Lower lobe of right lung (tissue), 2 donors: ENCODE measurements at regions not wholly inside any gene's neighbourhood (a gene's known extent, or its start where the extent isn't known, plus 50 kb on each side); places are given as distances from the start of the nearest gene placed in this dataset.

Experiments used
- ATAC-seq, 2 donors: fragments of 200-7000 bp; cut with Tn5 transposase; one replicate each; pipeline ENCODE4 v1.9.1; 2020 to 2022; ENCODE audit warnings: mild to moderate bottlenecking in 2 of 2, moderate library complexity in 2 of 2
- DNase-seq: peaks from one replicate; pipeline ENCODE4 v3.0.0-alpha.2; 2020
- H3K27ac ChIP-seq: fragments of 200-600 bp; one replicate; pipeline ENCODE4 v1.8.0; 2022
- H3K27me3 ChIP-seq: fragments of 200-600 bp; one replicate; pipeline ENCODE4 v1.8.0; 2022; ENCODE audit warnings: low read depth
- H3K36me3 ChIP-seq: fragments of 200-600 bp; one replicate; pipeline ENCODE4 v1.8.0; 2022; ENCODE audit warnings: mild to moderate bottlenecking
- H3K4me1 ChIP-seq: fragments of 200-600 bp; one replicate; pipeline ENCODE4 v1.8.0; 2022
- H3K4me3 ChIP-seq: fragments of 200-600 bp; one replicate; pipeline ENCODE4 v1.8.0; 2022; ENCODE audit warnings: mild to moderate bottlenecking
- H3K9me3 ChIP-seq: fragments of 200-600 bp; one replicate; pipeline ENCODE4 v1.8.0; 2022
- intact Hi-C: fragments of 100-400 bp; cut with DNase I; formaldehyde crosslinking; loops from one replicate; pipeline ENCODE4 v1.11.0; 2022
- TF ChIP-seq, protein P1 (sequence below): fragments of 200-600 bp; IDR thresholded peaks from one replicate; pipeline ENCODE4 v1.8.0; 2022; ENCODE audit warnings: antibody characterized with exemption, mild to moderate bottlenecking
- donor health status: DM: no; HTN: yes; CAD: no; lungs with severe emphysema.

DNA sequence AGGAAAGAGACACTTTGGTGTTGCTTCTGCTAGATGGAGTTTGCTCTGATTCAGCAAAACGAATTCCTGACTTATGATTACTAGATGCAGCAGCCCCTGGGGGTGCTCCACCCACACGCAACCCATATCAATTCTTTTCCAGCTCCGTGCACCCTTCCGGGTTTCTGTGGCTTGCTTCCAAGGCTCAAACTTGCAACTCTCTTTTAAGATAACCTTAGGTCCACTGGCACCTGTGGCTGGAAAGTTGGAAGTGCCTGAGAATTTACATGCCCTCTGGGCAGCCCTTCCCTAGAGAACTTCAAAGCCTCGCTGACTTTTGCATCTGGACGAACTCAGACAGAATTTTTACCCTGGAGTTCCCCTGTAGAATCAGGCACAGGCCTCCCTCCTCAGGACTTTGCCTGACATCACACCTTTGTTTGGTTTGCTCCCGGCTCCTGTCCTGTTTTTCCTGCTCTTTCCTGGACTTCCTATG, 224.9 kb downstream of the SNX18 start:
- ATAC-seq (peak in 1 of 2 donors; percentile 34), DNase-seq (no peak)
- H3K27me3 ChIP-seq = no peaks in the 10 kb centered on the region
- no peaks in the 10 kb centered on the region for H3K36me3 ChIP-seq
- TF ChIP-seq, protein P1, sequence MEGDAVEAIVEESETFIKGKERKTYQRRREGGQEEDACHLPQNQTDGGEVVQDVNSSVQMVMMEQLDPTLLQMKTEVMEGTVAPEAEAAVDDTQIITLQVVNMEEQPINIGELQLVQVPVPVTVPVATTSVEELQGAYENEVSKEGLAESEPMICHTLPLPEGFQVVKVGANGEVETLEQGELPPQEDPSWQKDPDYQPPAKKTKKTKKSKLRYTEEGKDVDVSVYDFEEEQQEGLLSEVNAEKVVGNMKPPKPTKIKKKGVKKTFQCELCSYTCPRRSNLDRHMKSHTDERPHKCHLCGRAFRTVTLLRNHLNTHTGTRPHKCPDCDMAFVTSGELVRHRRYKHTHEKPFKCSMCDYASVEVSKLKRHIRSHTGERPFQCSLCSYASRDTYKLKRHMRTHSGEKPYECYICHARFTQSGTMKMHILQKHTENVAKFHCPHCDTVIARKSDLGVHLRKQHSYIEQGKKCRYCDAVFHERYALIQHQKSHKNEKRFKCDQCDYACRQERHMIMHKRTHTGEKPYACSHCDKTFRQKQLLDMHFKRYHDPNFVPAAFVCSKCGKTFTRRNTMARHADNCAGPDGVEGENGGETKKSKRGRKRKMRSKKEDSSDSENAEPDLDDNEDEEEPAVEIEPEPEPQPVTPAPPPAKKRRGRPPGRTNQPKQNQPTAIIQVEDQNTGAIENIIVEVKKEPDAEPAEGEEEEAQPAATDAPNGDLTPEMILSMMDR = no peak
- intact Hi-C loops = no loop called here
- H3K27ac ChIP-seq = no peak overlapping the region
- no peak overlapping the region for H3K4me3 ChIP-seq
- H3K4me1 ChIP-seq = peaks cover 40% of the 10 kb centered on the region
- no peaks in the 10 kb centered on the region for H3K9me3 ChIP-seq

DNA sequence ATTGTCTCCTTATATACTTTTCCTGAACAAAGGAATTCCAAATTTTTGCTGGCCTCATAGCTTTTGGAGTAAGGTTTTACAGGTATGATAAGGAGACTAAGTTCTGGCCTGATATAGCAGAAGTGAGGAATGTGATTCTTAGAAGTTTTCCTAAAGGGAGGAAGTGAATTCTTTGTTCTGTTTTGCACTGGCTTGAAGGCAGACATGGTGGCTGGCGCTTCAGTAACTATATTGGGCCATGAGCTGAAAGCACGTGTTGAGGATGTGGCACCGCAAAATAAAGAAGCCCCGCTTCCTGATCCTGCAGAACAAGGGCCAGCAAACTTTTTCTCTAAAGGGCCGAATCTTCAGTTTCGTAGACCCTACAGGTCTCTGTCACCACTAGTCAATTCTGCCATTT, 224.2 kb downstream of the SNX18 start:
- ATAC-seq (no peak), DNase-seq (no peak)
- Histone ChIP-seq H3K9me3 (no peaks in the 10 kb centered on the region), H3K4me1 (peaks cover 40% of the 10 kb centered on the region), H3K4me3 (no peak overlapping the region), H3K36me3 (no peaks in the 10 kb centered on the region), H3K27ac (no peak overlapping the region), H3K27me3 (no peaks in the 10 kb centered on the region)
- intact Hi-C loops = no loop called here
- TF ChIP-seq, protein P1 = no peak

DNA sequence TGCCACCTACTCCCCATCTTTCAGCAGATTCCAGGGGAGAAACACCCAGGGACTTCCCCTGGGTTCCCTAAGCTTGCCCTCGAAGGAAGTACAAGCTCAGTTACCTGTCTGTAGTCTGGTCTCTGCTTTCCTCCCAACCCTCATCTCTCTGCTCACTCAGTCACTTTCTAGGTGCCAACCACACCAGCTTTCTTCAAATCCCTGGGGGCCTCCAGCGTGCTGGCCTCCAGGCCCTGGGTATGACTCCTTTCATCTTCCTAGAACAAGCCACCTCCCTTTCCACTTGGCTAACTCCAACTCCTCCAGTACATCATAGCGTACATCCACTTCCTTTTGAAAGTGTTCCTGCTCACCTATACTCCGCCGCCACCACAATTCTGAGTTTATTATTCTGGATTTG, 222.6 kb downstream of the SNX18 start:
- no peaks in the 10 kb centered on the region for H3K36me3 ChIP-seq
- H3K4me1 ChIP-seq = peaks cover 39% of the 10 kb centered on the region
- H3K4me3 ChIP-seq = no peak overlapping the region
- no peak for DNase-seq
- no peaks in the 10 kb centered on the region for H3K9me3 ChIP-seq
- intact Hi-C loops = no loop called here
- no peak for ATAC-seq
- TF ChIP-seq, protein P1 = no peak
- H3K27me3 ChIP-seq = no peaks in the 10 kb centered on the region
- H3K27ac ChIP-seq = no peak overlapping the region

DNA sequence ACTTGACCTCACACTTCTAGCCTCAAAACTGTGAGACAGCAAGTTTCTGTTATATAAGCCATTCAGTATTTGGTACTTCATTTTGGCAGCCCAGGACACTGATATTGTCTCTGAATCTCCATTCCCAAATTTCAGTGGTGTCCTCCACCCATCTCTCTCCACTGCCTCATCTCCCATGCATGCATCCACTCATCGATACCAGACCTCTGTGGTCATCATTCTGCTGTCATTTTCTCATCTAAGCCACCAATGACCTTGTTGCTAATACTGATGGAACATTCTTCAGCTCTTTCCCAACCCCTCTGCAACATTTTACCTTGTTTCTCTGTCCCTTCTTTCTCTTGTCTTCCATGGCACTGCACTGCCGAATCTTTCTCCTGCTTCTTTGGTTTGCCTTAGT, 221.8 kb downstream of the SNX18 start:
- no peak for ATAC-seq
- H3K36me3 ChIP-seq = no peaks in the 10 kb centered on the region
- no peaks in the 10 kb centered on the region for H3K27me3 ChIP-seq
- no peak overlapping the region for H3K27ac ChIP-seq
- H3K4me1 ChIP-seq = peaks cover 31% of the 10 kb centered on the region
- H3K9me3 ChIP-seq = no peaks in the 10 kb centered on the region
- intact Hi-C loops = no loop called here
- TF ChIP-seq, protein P1 = no peak
- no peak for DNase-seq
- H3K4me3 ChIP-seq = no peak overlapping the region

DNA sequence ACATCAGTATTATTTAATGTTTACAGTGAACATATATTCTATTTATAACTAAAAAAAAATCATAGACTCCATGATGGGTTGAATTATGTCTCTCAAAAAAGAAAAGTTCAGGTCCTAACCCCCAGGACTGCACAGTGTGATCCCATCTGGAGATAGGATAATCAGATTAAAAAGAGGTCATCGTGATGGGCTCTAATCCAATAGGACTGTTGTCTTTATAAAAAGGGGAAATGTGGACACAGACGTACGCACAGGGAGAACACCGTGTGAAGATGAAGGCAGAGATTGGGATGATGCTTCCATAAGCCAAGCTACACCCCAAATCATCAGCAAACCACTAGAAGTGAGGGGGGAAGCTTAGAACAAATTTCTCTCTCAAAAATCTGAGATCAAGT, 221.4 kb downstream of the SNX18 start:
- ATAC-seq (no peak), DNase-seq (no peak)
- no peak overlapping the region for H3K27ac ChIP-seq
- no peak overlapping the region for H3K4me3 ChIP-seq
- H3K4me1 ChIP-seq = peaks cover 27% of the 10 kb centered on the region
- intact Hi-C loops = no loop called here
- no peaks in the 10 kb centered on the region for H3K9me3 ChIP-seq
- TF ChIP-seq, protein P1 = no peak
- H3K27me3 ChIP-seq = no peaks in the 10 kb centered on the region
- H3K36me3 ChIP-seq = no peaks in the 10 kb centered on the region
